OCI-LY3 (cell line): ENCODE measurements at regions not wholly inside any gene's neighbourhood (a gene's known extent, or its start where the extent isn't known, plus 50 kb on each side); places are given as distances from the start of the nearest gene placed in this dataset.
"Not testable (repeated sequence)": the region's sequence is repeated elsewhere in the genome, so short reads cannot be mapped to it uniquely, and the experiment has no call there.

ENCODE experiments used
- EZH2phosphoT487 ChIP-seq: fragments of 200-600 bp; shearing (Covaris generic); IDR thresholded peaks from 2 replicates; pipeline ENCODE4 v1.6.1; 2018; ENCODE audit warnings: antibody characterized with exemption, mixed run types, low read depth
- TF ChIP-seq, protein P1 (sequence below): fragments of 200-600, 300-600 bp; sonication (generic); IDR thresholded peaks from 2 replicates; pipeline ENCODE4 v1.5.1; 2014; ENCODE audit warnings: antibody characterized with exemption, low read length, low read depth

DNA sequence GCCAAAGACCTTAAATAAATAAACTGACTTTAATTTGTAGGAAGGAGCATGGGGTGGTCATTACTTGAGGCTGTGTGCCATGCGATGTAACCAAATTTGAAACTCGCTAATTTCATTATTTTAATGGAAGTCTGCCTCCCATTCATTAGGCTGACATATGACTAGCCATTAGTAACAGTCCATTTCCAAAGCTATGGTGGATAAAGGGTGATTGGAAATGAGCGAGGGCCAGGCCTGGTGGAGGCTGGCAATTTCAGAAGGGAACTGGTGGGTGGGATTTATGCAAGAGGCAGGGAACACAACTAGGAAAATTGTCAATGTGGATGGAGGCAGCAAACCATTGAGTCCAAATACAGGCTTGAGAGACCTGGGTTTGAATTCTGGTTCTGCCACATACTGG lies 157.2 kb downstream of the NPIPA7 start:
- TF ChIP-seq, protein P1, sequence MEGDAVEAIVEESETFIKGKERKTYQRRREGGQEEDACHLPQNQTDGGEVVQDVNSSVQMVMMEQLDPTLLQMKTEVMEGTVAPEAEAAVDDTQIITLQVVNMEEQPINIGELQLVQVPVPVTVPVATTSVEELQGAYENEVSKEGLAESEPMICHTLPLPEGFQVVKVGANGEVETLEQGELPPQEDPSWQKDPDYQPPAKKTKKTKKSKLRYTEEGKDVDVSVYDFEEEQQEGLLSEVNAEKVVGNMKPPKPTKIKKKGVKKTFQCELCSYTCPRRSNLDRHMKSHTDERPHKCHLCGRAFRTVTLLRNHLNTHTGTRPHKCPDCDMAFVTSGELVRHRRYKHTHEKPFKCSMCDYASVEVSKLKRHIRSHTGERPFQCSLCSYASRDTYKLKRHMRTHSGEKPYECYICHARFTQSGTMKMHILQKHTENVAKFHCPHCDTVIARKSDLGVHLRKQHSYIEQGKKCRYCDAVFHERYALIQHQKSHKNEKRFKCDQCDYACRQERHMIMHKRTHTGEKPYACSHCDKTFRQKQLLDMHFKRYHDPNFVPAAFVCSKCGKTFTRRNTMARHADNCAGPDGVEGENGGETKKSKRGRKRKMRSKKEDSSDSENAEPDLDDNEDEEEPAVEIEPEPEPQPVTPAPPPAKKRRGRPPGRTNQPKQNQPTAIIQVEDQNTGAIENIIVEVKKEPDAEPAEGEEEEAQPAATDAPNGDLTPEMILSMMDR, result not testable (repeated sequence)
- TF ChIP-seq EZH2phosphoT487, result not testable (repeated sequence)
